ENCODE measurements at regions not wholly inside any gene's neighbourhood (a gene's known extent, or its start where the extent isn't known, plus 50 kb on each side); places are given as distances from the start of the nearest gene placed in this dataset.

DNA sequence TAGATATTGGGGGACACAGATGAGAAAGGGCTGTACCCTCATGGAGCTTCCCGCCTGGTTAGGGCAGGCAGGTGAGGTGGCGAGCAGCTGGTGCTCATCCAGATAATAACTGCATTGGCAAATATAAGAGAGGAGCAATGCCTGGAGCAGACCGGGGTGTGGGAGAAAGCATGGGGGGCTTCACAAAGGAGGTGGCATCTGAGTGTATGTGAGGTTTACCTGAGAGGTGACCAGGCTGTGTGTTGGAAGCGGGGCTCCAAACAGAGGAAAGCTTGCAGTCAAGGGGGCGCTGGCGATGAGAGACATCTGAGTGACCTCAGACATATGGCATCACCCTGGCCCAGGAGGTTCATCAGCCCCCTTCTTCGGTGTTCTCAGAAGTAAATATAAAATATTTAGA, 72.1 kb upstream of the PMEPA1 start:
- H3K27ac ChIP-seq = no peak overlapping the region
- TF ChIP-seq, protein P1, sequence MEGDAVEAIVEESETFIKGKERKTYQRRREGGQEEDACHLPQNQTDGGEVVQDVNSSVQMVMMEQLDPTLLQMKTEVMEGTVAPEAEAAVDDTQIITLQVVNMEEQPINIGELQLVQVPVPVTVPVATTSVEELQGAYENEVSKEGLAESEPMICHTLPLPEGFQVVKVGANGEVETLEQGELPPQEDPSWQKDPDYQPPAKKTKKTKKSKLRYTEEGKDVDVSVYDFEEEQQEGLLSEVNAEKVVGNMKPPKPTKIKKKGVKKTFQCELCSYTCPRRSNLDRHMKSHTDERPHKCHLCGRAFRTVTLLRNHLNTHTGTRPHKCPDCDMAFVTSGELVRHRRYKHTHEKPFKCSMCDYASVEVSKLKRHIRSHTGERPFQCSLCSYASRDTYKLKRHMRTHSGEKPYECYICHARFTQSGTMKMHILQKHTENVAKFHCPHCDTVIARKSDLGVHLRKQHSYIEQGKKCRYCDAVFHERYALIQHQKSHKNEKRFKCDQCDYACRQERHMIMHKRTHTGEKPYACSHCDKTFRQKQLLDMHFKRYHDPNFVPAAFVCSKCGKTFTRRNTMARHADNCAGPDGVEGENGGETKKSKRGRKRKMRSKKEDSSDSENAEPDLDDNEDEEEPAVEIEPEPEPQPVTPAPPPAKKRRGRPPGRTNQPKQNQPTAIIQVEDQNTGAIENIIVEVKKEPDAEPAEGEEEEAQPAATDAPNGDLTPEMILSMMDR (IDR thresholded peaks at IDR 0.05) = no peak
- 88 to 94% methylated on average over 7 of the region's 7 CpGs for WGBS, 2 donors
- DNase-seq (no peak), ATAC-seq (no peak)
- intact Hi-C loops (cut with DNase I) = loop anchor here in 1 of 10 donors (5.0 kb wide), 1 partner anchor 255 kb away; the partner anchor contains the start of gene CTCFL
- H3K4me1 ChIP-seq = peaks cover 0 to 6% (median 0%) of the 10 kb centered on the region in 9 donors
- no peak overlapping the region for H3K4me3 ChIP-seq
- no peaks in the 10 kb centered on the region for H3K36me3 ChIP-seq
- H3K27me3 ChIP-seq = peaks cover 0 to 8% (median 0%) of the 10 kb centered on the region in 7 donors
- H3K9me3 ChIP-seq = no peaks in the 10 kb centered on the region

DNA sequence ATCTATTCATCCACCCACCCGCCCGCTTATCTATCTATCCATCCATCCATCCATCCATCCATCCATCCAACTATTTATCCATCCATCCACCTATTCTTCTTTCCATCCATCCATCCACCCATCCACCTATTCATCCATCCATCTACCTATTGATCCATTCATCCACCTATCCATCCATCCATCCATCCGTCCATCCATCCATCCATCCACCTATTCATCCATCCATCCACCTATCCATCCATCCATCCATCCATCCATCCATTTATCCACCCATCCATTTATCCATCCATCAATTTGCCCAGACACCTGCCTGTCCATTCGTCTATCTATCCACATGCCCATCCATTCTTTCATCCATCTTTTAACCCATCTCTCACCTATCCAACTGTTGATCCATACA, 71.1 kb upstream of the PMEPA1 start:
- peaks cover 0 to 6% (median 0%) of the 10 kb centered on the region in 9 donors for H3K4me1 ChIP-seq
- 84 to 92% methylated on average over 4 of the region's 4 CpGs for WGBS, 2 donors
- TF ChIP-seq, protein P1 (IDR thresholded peaks at IDR 0.05) = no peak

DNA sequence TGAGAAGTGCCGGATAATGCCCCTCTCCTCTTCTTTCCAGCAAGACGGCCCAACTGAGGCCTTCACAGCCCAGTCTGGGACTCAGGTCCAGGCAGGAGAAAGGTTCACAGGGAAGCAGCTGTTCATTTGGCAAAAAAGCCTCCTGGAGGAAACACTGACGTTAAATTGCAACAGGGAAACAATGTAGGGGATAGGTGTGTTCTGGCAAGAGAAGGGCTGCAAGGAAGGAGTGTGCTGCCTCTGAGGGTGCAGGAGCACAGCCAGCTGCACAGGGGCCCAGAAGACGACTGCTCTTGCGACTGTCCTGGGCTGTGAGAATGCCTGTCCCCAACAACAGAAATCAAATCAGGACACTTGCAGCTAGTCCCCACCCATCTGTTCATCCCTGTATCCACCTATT, 70.6 kb upstream of the PMEPA1 start:
- ATAC-seq (peak in 2 of 8 donors; percentile 11 to 25), DNase-seq (no peak)
- H3K4me3 ChIP-seq = no peak overlapping the region
- H3K27me3 ChIP-seq = peaks cover 0 to 8% (median 0%) of the 10 kb centered on the region in 7 donors
- TF ChIP-seq, protein P1 (IDR thresholded peaks at IDR 0.05) = no peak
- intact Hi-C loops (cut with DNase I) = loop anchor here in 1 of 10 donors (5.0 kb wide), 1 partner anchor 253 kb away; the partner anchor contains the start of gene CTCFL
- no peaks in the 10 kb centered on the region for H3K9me3 ChIP-seq
- H3K36me3 ChIP-seq = no peaks in the 10 kb centered on the region
- H3K4me1 ChIP-seq = peaks cover 0 to 6% (median 0%) of the 10 kb centered on the region in 9 donors
- 67 to 76% methylated on average over 5 of the region's 5 CpGs for WGBS, 2 donors
- H3K27ac ChIP-seq = no peak overlapping the region

More for the DNA sequence above, 71.1 kb upstream of the PMEPA1 start:
- Histone ChIP-seq H3K4me3 (no peak overlapping the region), H3K36me3 (no peaks in the 10 kb centered on the region), H3K27me3 (peaks cover 0 to 8% (median 0%) of the 10 kb centered on the region in 7 donors), H3K27ac (no peak overlapping the region), H3K9me3 (no peaks in the 10 kb centered on the region)
- ATAC-seq (no peak), DNase-seq (no peak)
- intact Hi-C loops (cut with DNase I) = loop anchor here in 1 of 10 donors (5.0 kb wide), 1 partner anchor 254 kb away; the partner anchor contains the start of gene CTCFL

DNA sequence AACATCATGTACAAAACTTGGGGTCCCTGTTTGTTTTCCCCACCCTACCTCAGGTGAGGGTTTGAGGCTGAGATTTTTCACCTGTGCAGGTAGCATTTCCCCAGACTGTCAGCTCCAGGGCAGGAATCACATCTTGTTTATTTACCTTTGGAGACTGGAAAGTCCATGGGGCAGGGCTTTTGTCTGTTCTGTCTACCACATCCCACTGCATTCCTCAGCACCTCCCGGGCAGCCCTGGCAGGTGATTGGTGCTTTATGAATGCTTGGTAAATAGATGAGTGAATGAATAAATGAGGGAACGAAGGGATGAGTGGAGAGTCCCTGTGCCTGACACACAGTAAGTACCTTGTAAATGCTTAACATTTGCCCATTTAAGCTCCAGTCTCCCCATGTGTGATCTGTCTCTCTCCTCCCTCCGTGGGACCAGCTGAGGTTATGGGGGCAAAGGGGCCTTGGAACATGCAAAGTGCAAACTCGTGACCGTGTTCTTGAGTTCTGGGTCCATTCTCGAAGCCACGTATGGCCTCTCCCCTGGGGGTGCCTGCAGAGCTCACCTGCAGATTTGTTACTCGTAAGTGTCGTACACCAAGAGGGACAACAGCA, 69.7 kb upstream of the PMEPA1 start:
- H3K4me1 ChIP-seq = peaks cover 0 to 6% (median 0%) of the 10 kb centered on the region in 9 donors
- no peak for DNase-seq
- no peaks in the 10 kb centered on the region for H3K9me3 ChIP-seq
- H3K27me3 ChIP-seq = peaks cover 0 to 8% (median 0%) of the 10 kb centered on the region in 7 donors
- no peak overlapping the region for H3K4me3 ChIP-seq
- H3K27ac ChIP-seq = no peak overlapping the region
- ATAC-seq = no peak
- WGBS, 2 donors = 87 to 91% methylated on average over 9 of the region's 9 CpGs
- no peaks in the 10 kb centered on the region for H3K36me3 ChIP-seq
- TF ChIP-seq, protein P1 (IDR thresholded peaks at IDR 0.05) = no peak
- intact Hi-C loops (cut with DNase I) = loop anchor here in 1 of 10 donors (5.0 kb wide), 1 partner anchor 252 kb away; the partner anchor contains the start of gene CTCFL

Measured in heart right ventricle (tissue), 16 donors.